Gastroesophageal sphincter (tissue), 4 donors: ENCODE measurements at regions not wholly inside any gene's neighbourhood (a gene's known extent, or its start where the extent isn't known, plus 50 kb on each side); places are given as distances from the start of the nearest gene placed in this dataset.

Source experiments
- ATAC-seq: fragments of 150-250 bp; one replicate; pipeline ENCODE4 v1.9.1; 2016; ENCODE audit warnings: mild to moderate bottlenecking, moderate library complexity
- H3K27ac ChIP-seq, 4 donors: fragments of 200-600 bp; sonication (generic) in 3 of 4; 1 replicate in 3 of 4; 2 replicates in 1 of 4; pipeline ENCODE4 v1.5.1; 2016 to 2019
- H3K27me3 ChIP-seq: fragments of 200-600 bp; sonication (generic); one replicate; pipeline ENCODE4 v1.5.1; 2019
- H3K36me3 ChIP-seq, 2 donors: fragments of 200-600 bp; sonication (generic); one replicate each; pipeline ENCODE4 v1.5.1; 2019; ENCODE audit warnings: control low read depth in 1 of 2
- H3K4me1 ChIP-seq, 3 donors: fragments of 200-600 bp; sonication (generic); 1 replicate in 2 of 3; 2 replicates in 1 of 3; pipeline ENCODE4 v1.5.1; 2016 to 2019; ENCODE audit warnings: control low read depth in 2 of 3
- H3K4me3 ChIP-seq, 2 donors: fragments of 200-600 bp; sonication (generic); one replicate each; pipeline ENCODE4 v1.5.1; 2019; ENCODE audit warnings: mild to moderate bottlenecking in 1 of 2, moderate library complexity in 1 of 2
- H3K9me3 ChIP-seq, 3 donors: fragments of 200-600 bp; sonication (generic); one replicate each; pipeline ENCODE4 v1.5.1; 2017 to 2019; ENCODE audit warnings: control low read depth in 2 of 3
- CTCF ChIP-seq, 4 experiments: fragments of 200-600 bp in 2 of 4; fragments of 450-650 bp in 2 of 4; sonication (generic) in 1 of 4; IDR thresholded peaks; one replicate each; pipeline ENCODE4 v1.5.1; 2017 to 2019; ENCODE audit warnings: antibody characterized with exemption in 4 of 4, mild to moderate bottlenecking in 2 of 4, moderate library complexity in 2 of 4
- EP300 ChIP-seq: sonication (generic); formaldehyde crosslinking; IDR thresholded peaks from one replicate; pipeline ENCODE4 v1.6.1; 2017; ENCODE audit warnings: antibody characterized with exemption, mild to moderate bottlenecking
- POLR2A ChIP-seq, 2 donors: fragments of 450-650 bp; IDR thresholded peaks; one replicate each; pipeline ENCODE4 v1.6.1; 2017; ENCODE audit warnings: antibody characterized with exemption in 2 of 2, mild to moderate bottlenecking in 2 of 2, moderate library complexity in 1 of 2
- POLR2AphosphoS5 ChIP-seq: sonication (generic); formaldehyde crosslinking; IDR thresholded peaks from one replicate; pipeline ENCODE4 v1.6.1; 2017; ENCODE audit warnings: antibody characterized with exemption
- WGBS, 2 donors: methylation state at CpG; one replicate each; pipeline ENCODE4 v1.1.5; 2018; ENCODE audit warnings: low coverage in 1 of 2; 5-methylcytosine and 5-hydroxymethylcytosine counted together

DNA sequence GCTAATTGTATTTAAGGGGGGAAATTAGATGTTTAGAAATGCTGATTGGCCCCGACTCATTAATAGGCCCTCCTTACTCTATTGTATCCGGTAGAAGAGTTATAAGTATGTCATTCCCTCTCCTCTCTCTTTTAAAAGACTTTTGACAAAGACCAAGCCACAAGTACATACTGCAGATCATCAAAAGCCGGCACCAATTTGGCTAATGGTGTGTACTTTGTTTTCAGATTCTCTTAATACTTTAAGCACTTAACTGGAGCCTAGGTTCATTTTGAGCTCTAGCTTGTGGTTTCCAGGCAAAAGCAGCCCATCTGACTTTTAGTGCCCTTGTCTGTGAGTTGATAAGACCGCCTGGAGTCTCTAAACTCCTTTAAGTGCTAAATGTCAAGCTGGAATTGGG lies 210.0 kb upstream of the LYZL1 start:
- TF ChIP-seq CTCF (IDR thresholded peaks at IDR 0.05) (no peak), POLR2AphosphoS5 (no peak), POLR2A (IDR thresholded peaks at IDR 0.05) (no peak), EP300 (no peak)
- Histone ChIP-seq H3K4me1 (no peaks in the 10 kb centered on the region), H3K27ac (no peak overlapping the region), H3K27me3 (no peaks in the 10 kb centered on the region), H3K9me3 (no peaks in the 10 kb centered on the region), H3K36me3 (no peaks in the 10 kb centered on the region), H3K4me3 (no peak overlapping the region)
- 65% methylated on average over 4 of the region's 4 CpGs; no CpG with 5 or more reads in 1 of the 2 donors for WGBS, 2 donors
- ATAC-seq = no peak

DNA sequence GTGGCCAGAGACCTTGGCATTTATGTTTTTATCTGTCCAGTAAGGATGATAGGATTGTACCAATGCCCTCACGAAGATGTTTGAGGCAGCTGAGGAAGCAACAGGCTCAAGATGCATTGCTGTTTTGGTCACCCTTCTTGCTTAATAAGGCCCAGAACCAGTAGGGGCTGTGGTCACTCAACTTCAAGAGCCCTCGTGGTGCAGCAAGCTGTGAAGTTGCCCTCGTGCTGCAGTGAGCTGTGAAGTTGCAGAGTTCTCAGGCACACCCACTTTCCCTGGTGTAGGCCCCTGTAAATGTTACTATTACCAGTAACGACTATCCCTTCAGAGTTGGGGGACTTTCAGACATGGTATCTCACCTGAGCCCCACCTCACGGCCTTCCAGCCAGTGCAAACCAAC lies 207.6 kb upstream of the LYZL1 start:
- no peak for ATAC-seq
- 80 to 100% methylated on average over 1 to 3 of the region's 5 CpGs for WGBS, 2 donors
- Histone ChIP-seq H3K4me1 (no peaks in the 10 kb centered on the region), H3K9me3 (no peaks in the 10 kb centered on the region), H3K27ac (no peak overlapping the region), H3K27me3 (no peaks in the 10 kb centered on the region), H3K36me3 (no peaks in the 10 kb centered on the region), H3K4me3 (no peak overlapping the region)
- TF ChIP-seq POLR2AphosphoS5 (no peak), POLR2A (IDR thresholded peaks at IDR 0.05) (no peak), EP300 (no peak), CTCF (IDR thresholded peaks at IDR 0.05) (no peak)

DNA sequence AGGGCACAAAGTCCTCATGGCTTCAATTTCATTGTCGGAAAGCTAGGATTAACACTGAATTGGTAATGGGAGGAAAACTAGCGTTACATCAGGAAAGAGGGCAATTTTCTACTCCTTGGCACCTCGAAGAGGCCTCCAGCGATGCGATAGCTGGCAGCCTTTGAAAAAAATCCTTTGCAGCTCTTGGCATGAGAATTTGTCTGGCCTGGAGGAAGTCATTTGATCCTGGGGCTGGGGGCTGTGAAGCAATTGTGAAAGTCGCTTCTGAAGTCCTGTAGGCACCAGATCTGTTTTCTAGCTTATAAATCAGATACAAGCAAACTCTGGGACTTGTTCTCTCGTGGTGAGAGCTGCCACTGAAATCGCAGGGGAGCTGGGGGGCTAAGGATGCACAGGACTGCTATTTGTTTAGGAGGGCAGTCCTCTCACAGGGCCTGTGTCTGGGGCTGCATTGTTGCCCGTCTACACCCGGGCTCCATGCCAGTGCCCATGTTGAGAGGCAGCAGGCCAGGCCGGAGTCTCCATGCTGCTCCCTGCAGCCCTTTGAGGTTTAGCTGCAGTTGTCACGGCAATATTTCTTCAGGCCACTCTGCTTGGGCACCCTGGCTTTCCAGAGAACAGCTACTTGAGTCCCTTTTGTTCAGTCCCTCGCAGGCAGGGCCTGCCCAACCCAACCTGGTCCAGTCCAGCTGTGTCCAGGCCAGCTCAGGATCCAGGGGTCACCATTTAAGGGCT lies 206.8 kb upstream of the LYZL1 start:
- Histone ChIP-seq H3K27ac (no peak overlapping the region), H3K27me3 (no peaks in the 10 kb centered on the region), H3K4me1 (no peaks in the 10 kb centered on the region), H3K4me3 (no peak overlapping the region), H3K9me3 (no peaks in the 10 kb centered on the region), H3K36me3 (no peaks in the 10 kb centered on the region)
- WGBS, 2 donors = 80 to 92% methylated on average over 1 to 8 of the region's 13 CpGs
- TF ChIP-seq EP300 (no peak), CTCF (IDR thresholded peaks at IDR 0.05) (no peak), POLR2AphosphoS5 (no peak), POLR2A (IDR thresholded peaks at IDR 0.05) (no peak)
- no peak for ATAC-seq

DNA sequence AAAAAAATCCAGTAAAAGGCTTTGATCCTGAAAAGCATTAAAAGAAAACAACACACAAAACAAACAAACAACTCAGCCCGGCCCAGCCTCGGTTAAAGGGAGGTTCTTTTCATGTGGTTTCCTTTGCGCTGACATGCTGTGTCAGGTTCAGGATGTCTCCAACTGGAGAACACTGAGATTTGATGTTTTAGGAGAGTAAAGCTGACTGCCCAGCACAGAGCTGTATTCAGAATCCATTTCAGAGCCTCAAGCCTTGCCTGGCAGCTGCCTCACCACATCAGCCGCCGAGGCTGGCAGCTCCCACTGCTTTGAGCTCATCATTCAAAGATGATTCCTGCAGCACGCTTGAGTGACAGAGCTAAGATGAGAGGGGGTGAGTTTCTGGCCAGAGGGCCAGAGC lies 205.8 kb upstream of the LYZL1 start:
- 58 to 84% methylated on average over 2 to 4 of the region's 6 CpGs for WGBS, 2 donors
- Histone ChIP-seq H3K27me3 (no peaks in the 10 kb centered on the region), H3K4me1 (no peaks in the 10 kb centered on the region), H3K27ac (no peak overlapping the region), H3K4me3 (no peak overlapping the region), H3K9me3 (no peaks in the 10 kb centered on the region), H3K36me3 (no peaks in the 10 kb centered on the region)
- no peak for ATAC-seq
- TF ChIP-seq POLR2AphosphoS5 (no peak), EP300 (no peak), CTCF (IDR thresholded peaks at IDR 0.05) (no peak), POLR2A (IDR thresholded peaks at IDR 0.05) (no peak)

GRCh38 chr10:29084681-29085307 lies 204.1 kb upstream of the LYZL1 start:
- no peak for TF ChIP-seq POLR2AphosphoS5
- TF ChIP-seq CTCF (IDR thresholded peaks at IDR 0.05) = no peak
- TF ChIP-seq POLR2A (IDR thresholded peaks at IDR 0.05) = no peak
- TF ChIP-seq EP300 = no peak
- no peaks in the 10 kb centered on the region for H3K9me3 ChIP-seq
- no peak for ATAC-seq
- 83 to 90% methylated on average over 7 to 8 of the region's 8 CpGs for WGBS, 2 donors
- H3K36me3 ChIP-seq = no peaks in the 10 kb centered on the region
- H3K27ac ChIP-seq = no peak overlapping the region
- H3K4me3 ChIP-seq = no peak overlapping the region
- no peaks in the 10 kb centered on the region for H3K4me1 ChIP-seq
- no peaks in the 10 kb centered on the region for H3K27me3 ChIP-seq
